HAP-1 (cell line): ENCODE measurements at regions not wholly inside any gene's neighbourhood (a gene's known extent, or its start where the extent isn't known, plus 50 kb on each side); places are given as distances from the start of the nearest gene placed in this dataset.
"Not testable (repeated sequence)": the region's sequence is repeated elsewhere in the genome, so short reads cannot be mapped to it uniquely, and the experiment has no call there.

Experiments
- DNase-seq, 2 experiments: peaks; one replicate each; pipeline ENCODE4 v3.0.0-alpha.2; 2016 to 2020; ENCODE audit warnings: low spot score in 2 of 2
- H3K27me3 ChIP-seq: fragments of 250-450 bp; sonication (Bioruptor Pico); 2 replicates; pipeline ENCODE4 v1.5.1; 2020; ENCODE audit warnings: low read depth, mild to moderate bottlenecking, moderate library complexity
- H3K36me3 ChIP-seq: fragments of 250-450 bp; sonication (Bioruptor Pico); replicated peaks from 2 replicates; pipeline ENCODE4 v1.5.1; 2020; ENCODE audit warnings: mild to moderate bottlenecking
- H3K4me1 ChIP-seq: fragments of 250-450 bp; sonication (Bioruptor Pico); 2 replicates; pipeline ENCODE4 v1.5.1; 2020; ENCODE audit warnings: mild to moderate bottlenecking
- H3K4me3 ChIP-seq: fragments of 250-450 bp; sonication (Bioruptor Pico); 2 replicates; pipeline ENCODE4 v1.5.1; 2020; ENCODE audit warnings: mild to moderate bottlenecking, moderate library complexity
- H3K9me3 ChIP-seq: fragments of 250-450 bp; sonication (Bioruptor Pico); 2 replicates; pipeline ENCODE4 v1.5.1; 2020; ENCODE audit warnings: mild to moderate bottlenecking, moderate library complexity
- in situ Hi-C: fragments of 300-500 bp; cut with MboI; formaldehyde crosslinking; loops from 3 replicates; pipeline ENCODE4 v1.14.3; 2020; ENCODE audit warnings: low sequenced_read_pairs, inconsistent platforms, mixed read lengths

DNA sequence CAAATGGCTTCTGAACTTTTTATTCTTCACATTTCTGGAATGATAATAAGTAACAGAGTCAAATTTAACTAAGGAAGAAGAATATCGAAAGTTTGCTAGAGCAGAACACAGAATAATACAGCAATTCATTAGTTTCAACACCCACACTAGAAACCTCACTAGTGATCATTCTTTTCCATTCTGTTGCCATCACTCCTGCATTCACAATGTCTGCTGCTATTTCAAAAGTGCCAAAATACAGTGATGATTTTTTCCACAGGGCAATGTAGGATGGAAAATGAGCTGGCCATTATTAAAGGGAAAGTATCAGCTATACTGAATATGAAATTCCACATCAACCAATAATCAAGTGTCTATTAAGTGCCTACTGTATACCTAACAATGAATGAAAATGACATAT lies 186.7 kb downstream of the USP46 start:
- no peak for DNase-seq
- no peaks in the 10 kb centered on the region for H3K27me3 ChIP-seq
- no peaks in the 10 kb centered on the region for H3K9me3 ChIP-seq
- peaks cover 7% of the 10 kb centered on the region for H3K4me1 ChIP-seq
- no peaks in the 10 kb centered on the region for H3K36me3 ChIP-seq
- no peak overlapping the region for H3K4me3 ChIP-seq
- in situ Hi-C loops = no loop called here

DNA sequence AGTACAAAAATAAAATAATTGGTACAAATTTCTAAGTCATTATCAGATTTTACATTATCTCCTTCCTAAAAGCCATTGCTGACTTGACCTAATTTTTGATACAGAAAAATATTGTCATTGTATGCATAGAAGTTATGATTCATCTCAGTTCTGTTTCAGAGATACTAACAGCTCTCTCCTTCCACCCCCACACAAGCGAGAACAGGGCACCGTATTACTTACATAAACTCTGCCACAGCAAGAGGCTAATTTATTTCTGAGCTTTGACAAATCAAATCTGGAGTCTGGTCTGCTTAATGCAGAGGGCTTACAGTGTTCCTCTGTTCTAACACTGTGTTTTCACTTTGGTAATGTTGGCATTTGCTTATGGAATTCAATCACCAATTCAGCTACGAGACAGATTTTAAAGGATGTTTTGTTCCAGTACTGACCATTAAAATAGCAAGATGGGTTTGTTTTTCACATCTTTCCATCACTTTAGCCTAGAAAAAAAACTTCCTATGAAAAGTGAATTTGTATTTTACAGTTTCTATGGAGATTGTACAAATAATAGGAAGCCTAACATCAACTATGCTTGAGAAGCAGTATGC lies 181.8 kb downstream of the USP46 start:
- H3K4me3 ChIP-seq = no peak overlapping the region
- H3K4me1 ChIP-seq = peaks cover 6% of the 10 kb centered on the region
- in situ Hi-C loops = no loop called here
- no peaks in the 10 kb centered on the region for H3K9me3 ChIP-seq
- no peaks in the 10 kb centered on the region for H3K36me3 ChIP-seq
- no peak for DNase-seq
- H3K27me3 ChIP-seq = no peaks in the 10 kb centered on the region

DNA sequence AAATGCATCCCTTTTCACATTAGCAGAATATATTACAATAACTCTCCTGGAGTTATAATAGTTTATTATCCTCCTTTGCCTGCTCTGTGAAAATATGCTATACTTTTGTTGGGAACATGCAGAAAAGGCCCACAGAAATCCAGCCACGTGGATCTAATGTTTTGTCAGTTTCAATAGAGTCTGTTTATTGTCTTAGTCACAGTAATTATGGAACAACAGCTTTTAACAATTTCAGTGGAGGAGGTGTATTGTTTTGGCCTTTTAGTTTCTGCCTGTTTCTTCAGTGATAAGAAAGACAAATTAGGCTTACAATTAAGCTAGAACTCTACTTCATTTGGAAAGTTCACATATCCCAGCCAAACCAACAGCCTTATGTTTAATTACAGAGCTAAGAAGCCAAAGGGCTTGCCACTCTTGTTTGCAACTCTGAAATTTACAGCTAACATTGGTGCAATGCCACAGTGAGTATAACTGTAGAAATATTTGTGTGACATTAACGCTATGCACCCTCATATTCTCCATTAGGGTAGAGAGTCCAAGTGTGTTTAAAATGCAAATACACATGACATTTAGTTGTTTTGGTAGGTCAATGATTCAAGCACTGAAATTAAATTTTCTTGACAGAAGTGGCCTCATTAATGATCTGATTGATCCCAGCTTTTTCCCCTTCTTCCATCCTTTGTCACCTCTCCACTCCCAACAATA lies 175.8 kb downstream of the USP46 start:
- in situ Hi-C loops = no loop called here
- Histone ChIP-seq H3K4me3 (no peak overlapping the region), H3K36me3 (no peaks in the 10 kb centered on the region), H3K9me3 (no peaks in the 10 kb centered on the region), H3K4me1 (no peaks in the 10 kb centered on the region), H3K27me3 (0 out of 2 replicates have a peak, but pooled peaks cover 2% of the 10 kb centered on the region)
- DNase-seq = no peak

DNA sequence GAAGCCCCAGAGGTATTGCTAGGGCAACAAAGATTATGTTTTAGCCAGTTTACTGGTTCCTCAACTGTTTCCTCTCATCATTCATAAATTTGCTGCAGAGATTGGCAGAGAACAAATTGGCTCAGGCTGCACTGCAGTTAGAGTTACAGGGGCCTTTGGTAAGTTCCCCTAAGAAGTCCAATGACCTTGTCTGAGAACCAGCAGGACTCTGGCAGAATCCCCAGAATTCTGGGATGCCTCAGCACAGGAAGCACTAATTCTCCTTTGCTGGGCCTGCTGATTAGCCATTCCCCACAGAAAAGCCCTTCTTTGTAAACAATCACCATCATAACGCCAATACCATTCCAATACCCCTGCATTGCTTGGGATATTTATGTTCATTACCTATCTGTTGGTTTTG lies 151.3 kb downstream of the USP46 start:
- Histone ChIP-seq H3K27me3 (no peaks in the 10 kb centered on the region), H3K4me3 (no peak overlapping the region), H3K9me3 (no peaks in the 10 kb centered on the region), H3K36me3 (no peaks in the 10 kb centered on the region), H3K4me1 (no peaks in the 10 kb centered on the region)
- in situ Hi-C loops = no loop called here
- no peak for DNase-seq

DNA sequence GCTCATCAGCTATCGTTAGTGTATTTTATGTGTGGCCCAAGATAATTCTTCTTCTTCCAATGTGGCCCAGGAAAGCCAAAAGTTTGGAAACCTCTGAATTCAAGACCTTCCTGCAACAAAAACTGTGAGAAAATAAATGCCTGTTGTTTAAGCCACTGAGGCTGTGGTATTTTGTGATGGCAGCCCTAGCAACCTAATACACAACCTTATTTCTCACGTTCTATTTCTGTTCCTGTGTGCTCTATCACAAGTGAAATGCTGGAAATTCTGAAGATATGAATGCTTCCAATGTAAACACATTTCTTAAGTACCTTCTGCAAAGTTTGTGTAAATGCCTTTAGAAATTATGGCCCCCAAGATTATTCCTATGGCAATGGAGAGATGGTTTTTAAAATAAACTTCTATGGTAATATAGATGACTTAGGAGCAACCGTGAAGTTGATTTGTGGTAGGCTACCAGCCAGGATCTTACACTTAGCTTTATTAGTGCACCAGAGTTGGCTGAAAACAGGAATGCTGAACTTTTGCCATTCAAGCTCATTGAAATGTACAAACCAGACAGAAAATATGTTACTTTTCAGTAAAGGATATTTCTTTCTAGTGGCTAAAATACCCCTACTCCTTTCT lies 148.0 kb downstream of the USP46 start:
- H3K4me1 ChIP-seq = no peaks in the 10 kb centered on the region
- in situ Hi-C loops = no loop called here
- H3K4me3 ChIP-seq = no peak overlapping the region
- no peaks in the 10 kb centered on the region for H3K9me3 ChIP-seq
- H3K36me3 ChIP-seq = no peaks in the 10 kb centered on the region
- no peak for DNase-seq
- no peaks in the 10 kb centered on the region for H3K27me3 ChIP-seq

DNA sequence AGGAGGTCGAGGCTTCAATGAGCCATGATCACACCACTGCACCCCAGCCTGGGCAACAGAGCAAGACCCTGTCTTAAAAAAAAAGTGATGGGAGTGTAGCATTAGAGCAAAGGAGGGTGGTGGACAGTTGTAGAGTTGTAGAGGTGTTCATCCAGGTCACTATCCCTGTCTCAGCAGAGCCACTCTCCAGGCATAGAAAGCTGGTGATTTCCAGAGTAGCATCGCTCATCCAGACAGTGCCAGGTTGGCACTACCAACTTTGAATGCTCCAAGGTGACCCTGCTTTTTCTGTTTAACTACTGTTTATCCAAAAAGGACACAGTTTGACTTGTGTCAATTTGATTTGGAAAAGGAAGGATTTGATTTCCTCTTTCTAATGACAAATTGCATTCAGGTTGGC lies 147.3 kb downstream of the USP46 start:
- Histone ChIP-seq H3K27me3 (no peaks in the 10 kb centered on the region), H3K9me3 (no peaks in the 10 kb centered on the region), H3K4me3 (no peak overlapping the region), H3K4me1 (no peaks in the 10 kb centered on the region), H3K36me3 (no peaks in the 10 kb centered on the region)
- DNase-seq = no peak
- in situ Hi-C loops = no loop called here

DNA sequence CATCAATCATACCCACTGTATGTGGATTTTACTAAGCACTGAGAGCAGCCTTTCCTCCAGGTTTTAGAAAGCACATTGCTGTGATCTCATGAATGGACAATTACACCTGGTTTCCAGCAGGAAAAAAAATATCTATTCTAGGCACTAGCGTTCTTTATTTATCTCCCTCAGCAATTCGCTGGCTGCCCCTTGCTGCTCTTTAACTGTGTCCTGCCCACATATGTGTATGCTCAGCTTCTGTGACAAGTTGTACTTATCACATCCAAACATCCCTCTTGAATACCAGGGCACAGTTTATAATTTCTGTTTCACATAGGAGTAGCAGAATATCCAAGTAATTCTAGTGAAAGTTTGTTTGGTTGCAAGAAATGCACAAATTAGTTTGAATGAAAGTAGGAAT lies 146.8 kb downstream of the USP46 start:
- in situ Hi-C loops = no loop called here
- Histone ChIP-seq H3K27me3 (no peaks in the 10 kb centered on the region), H3K4me1 (no peaks in the 10 kb centered on the region), H3K36me3 (no peaks in the 10 kb centered on the region), H3K4me3 (no peak overlapping the region), H3K9me3 (no peaks in the 10 kb centered on the region)
- no peak for DNase-seq

DNA sequence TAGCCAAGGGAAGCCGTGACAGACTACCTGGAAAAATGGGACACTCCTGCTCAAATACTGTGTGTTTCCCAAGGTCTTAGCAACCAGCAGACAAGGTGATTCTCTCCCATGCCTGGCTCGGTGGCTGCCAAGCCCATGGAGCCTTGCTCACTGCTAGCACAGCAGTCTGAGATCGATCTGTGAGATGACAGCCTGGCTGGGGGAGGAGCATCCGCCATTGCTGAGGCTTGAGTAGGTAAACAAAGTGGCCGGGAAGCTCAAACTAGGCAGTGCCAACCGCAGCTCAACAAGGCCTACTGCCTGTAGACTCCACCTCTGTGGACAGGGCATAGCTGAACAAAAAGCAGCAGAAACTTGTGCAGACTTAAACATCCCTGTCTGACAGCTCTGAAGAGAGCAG lies 137.0 kb downstream of the USP46 start:
- H3K4me3 ChIP-seq, H3K4me1 ChIP-seq, H3K27me3 ChIP-seq, H3K9me3 ChIP-seq, H3K36me3 ChIP-seq, DNase-seq, in situ Hi-C loops: not testable (repeated sequence)

DNA sequence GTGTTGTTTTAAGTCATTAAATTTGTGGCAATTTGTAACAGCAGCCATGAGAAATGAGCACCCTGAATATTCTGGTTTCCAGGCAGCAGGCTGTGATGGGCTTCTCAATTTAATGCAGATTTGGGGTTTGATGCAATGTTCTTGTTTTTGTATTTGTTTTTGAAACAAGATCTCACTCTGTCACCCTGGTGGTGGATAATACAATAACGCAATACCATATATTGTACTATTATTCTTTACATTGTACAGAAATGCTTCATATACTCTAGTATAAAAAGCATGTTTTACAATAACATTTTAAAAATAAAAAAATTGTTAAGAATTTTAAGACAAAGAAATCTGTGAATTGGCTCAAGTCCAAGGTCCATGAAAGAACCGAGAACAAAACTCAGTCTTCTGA lies 129.1 kb downstream of the USP46 start:
- no peak for DNase-seq
- H3K9me3 ChIP-seq = no peaks in the 10 kb centered on the region; the same call in 1 of the 2 replicates
- no peak overlapping the region for H3K4me3 ChIP-seq
- no peaks in the 10 kb centered on the region for H3K27me3 ChIP-seq
- H3K4me1 ChIP-seq = no peaks in the 10 kb centered on the region
- H3K36me3 ChIP-seq = no peaks in the 10 kb centered on the region; the same call in 1 of the 2 replicates
- in situ Hi-C loops = no loop called here

DNA sequence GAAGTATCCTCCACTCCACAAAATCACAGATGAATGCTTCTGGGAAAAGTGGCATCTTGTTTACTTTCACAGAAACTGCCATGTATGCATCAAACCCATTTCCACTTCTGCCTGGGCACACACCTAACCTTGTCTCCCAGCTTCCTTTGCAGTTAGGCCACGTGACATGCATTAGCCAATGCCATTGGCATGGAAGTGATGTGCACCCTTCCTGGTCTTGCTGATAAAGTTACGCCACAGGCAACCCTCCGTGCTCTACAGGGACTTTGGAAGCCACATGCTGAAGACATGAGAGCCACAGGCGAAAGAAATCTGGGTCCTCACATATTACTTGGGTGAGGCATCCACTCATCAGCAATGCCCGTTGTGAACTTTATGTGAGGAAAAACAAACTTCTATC lies 123.3 kb downstream of the USP46 start:
- in situ Hi-C loops = no loop called here
- no peaks in the 10 kb centered on the region; the same call in 1 of the 2 replicates for H3K36me3 ChIP-seq
- no peak for DNase-seq
- no peaks in the 10 kb centered on the region; the same call in 1 of the 2 replicates for H3K9me3 ChIP-seq
- H3K4me3 ChIP-seq = no peak overlapping the region
- no peaks in the 10 kb centered on the region for H3K4me1 ChIP-seq
- H3K27me3 ChIP-seq = no peaks in the 10 kb centered on the region
